ENCODE measurements at regions not wholly inside any gene's neighbourhood (a gene's known extent, or its start where the extent isn't known, plus 50 kb on each side); places are given as distances from the start of the nearest gene placed in this dataset.

DNA sequence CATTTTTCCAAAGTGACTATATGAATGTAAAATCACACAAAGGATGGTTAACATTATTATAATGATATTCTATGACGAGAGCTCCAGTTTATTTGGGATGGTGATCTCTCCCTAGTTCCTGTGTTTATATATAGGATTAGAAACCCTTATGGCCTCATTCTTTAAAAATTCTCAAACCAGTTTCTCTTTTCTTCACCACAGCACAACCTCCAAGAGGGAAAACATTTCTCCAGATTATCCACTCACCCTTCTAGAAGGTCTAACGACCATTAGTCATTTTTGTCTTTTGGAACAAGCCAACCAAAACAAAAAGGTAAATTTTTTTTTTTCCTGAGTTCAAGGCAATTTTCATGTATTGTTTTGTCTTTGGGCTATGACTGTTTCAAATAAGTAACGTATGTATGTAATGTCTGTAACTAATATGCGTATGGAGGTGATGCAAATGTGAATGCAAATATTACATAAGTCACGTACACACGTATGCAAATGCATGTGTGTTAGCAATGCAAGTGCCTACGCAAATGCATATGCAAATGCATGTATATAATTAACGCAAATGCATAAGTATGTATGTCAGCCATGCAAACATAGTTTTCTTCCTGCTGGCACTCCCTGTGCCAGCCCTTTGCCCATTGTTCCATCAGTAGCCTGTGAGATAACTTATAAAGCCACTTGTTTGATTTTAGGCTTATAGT, 72.5 kb upstream of the MORC3 start:
- DNase-seq, result no peak
- BruUV-seq (replicated peaks), result no TSS peak
- Mint-ChIP-seq H3K4me1 (ENCODE audit: low read depth, unreplicated experiment) (no peaks in the 10 kb centered on the region), H3K36me3 (ENCODE audit: insufficient read depth, unreplicated experiment) (no peaks in the 10 kb centered on the region), H3K4me3 (ENCODE audit: low read depth, unreplicated experiment) (no peak overlapping the region), H3K27ac (ENCODE audit: unreplicated experiment) (no peak overlapping the region), H3K9me3 (ENCODE audit: low read depth, unreplicated experiment) (no peaks in the 10 kb centered on the region), H3K27me3 (ENCODE audit: unreplicated experiment) (no peaks in the 10 kb centered on the region)
- no peak for TF ChIP-seq CTCF (IDR thresholded peaks at IDR 0.05; ENCODE audit: unreplicated experiment)
- intact Hi-C loops (cut with micrococcal nuclease; ENCODE audit: unreplicated experiment), result no loop called here
- CTCF ChIA-PET, result no interaction called here

DNA sequence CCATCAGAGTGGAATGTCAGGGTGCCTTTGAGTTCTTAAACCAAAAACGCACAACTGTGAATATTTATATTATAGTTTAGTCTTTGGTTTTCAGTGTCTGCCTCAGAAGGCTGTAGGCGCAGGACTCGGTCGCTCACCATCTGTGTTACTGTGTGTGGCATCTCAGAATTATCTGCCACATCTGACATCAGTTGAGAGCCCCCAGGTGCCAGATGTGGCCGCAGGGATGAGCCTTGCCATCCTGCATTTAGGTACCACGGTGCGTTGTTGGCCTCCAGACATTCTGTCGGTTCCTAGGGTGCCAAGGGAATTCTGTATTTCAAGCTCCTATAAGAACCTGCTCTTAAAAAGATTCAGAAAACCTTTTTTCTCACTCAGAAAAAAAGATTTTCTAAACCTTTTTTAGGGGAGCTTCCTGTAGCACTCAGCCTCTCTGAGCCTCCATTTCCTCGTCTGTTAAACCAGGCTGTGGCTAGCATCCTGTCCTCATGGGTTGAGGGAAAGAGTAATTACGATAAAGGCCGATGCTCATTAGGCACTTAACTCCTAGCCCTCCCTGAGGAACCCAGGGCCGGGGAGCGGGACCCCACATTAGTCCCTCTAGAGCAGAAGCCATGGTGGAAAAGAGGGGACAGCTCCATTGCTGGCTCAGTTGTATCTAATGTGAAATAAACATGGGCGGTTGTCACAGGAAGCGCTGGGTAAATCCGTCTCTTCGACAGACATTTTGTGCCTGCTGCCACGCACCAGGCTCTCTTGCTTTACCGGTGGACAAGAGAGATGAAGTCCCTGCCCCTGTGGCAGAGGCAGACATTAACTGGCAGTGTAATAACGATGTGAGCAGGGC, 70.2 kb upstream of the MORC3 start:
- BruUV-seq (replicated peaks), result no TSS peak
- intact Hi-C loops (cut with micrococcal nuclease; ENCODE audit: unreplicated experiment), result no loop called here
- CTCF ChIA-PET, result no interaction called here
- no peaks in the 10 kb centered on the region for H3K36me3 Mint-ChIP-seq (ENCODE audit: insufficient read depth, unreplicated experiment)
- H3K27me3 Mint-ChIP-seq (ENCODE audit: unreplicated experiment), result no peaks in the 10 kb centered on the region
- no peak overlapping the region for H3K4me3 Mint-ChIP-seq (ENCODE audit: low read depth, unreplicated experiment)
- no peak for TF ChIP-seq CTCF (IDR thresholded peaks at IDR 0.05; ENCODE audit: unreplicated experiment)
- no peaks in the 10 kb centered on the region for H3K4me1 Mint-ChIP-seq (ENCODE audit: low read depth, unreplicated experiment)
- H3K27ac Mint-ChIP-seq (ENCODE audit: unreplicated experiment), result no peak overlapping the region
- H3K9me3 Mint-ChIP-seq (ENCODE audit: low read depth, unreplicated experiment), result no peaks in the 10 kb centered on the region
- DNase-seq, result no peak

DNA sequence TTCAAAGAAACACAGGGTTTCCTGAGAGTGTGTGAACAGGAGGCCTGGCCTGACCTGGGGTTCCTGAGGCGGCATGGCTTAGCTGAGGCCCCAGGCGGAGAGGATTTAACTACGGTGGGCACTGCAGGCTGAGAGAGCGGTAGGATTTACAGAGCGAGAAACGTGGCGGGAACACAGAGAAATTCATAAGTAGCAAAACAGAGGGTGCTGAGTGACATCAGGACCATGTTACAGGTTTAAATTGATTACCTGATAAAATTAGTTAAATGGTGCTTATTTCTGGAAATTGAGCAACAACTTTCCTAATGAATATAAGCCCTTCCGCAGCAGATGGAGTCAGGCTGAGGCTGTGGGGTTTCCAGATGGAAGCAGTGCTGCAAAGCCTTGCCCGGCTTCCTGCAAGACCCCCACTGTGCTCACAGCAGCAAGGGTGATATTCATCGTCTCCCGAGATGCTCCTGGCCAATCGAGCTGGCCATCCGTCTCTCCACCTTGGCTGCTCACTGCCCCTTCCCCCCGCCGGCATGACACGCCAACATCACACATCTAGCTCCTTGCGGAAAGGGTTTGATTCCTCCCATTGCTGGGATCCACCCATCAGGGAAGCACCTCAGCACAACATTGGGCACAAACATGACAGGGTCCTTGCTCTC, 69.4 kb upstream of the MORC3 start:
- Mint-ChIP-seq H3K9me3 (ENCODE audit: low read depth, unreplicated experiment) (no peaks in the 10 kb centered on the region), H3K36me3 (ENCODE audit: insufficient read depth, unreplicated experiment) (no peaks in the 10 kb centered on the region), H3K4me3 (ENCODE audit: low read depth, unreplicated experiment) (no peak overlapping the region), H3K27ac (ENCODE audit: unreplicated experiment) (no peak overlapping the region), H3K27me3 (ENCODE audit: unreplicated experiment) (no peaks in the 10 kb centered on the region), H3K4me1 (ENCODE audit: low read depth, unreplicated experiment) (no peaks in the 10 kb centered on the region)
- DNase-seq, result no peak
- BruUV-seq (replicated peaks), result no TSS peak
- CTCF ChIA-PET, result no interaction called here
- intact Hi-C loops (cut with micrococcal nuclease; ENCODE audit: unreplicated experiment), result no loop called here
- TF ChIP-seq CTCF (IDR thresholded peaks at IDR 0.05; ENCODE audit: unreplicated experiment), result no peak

DNA sequence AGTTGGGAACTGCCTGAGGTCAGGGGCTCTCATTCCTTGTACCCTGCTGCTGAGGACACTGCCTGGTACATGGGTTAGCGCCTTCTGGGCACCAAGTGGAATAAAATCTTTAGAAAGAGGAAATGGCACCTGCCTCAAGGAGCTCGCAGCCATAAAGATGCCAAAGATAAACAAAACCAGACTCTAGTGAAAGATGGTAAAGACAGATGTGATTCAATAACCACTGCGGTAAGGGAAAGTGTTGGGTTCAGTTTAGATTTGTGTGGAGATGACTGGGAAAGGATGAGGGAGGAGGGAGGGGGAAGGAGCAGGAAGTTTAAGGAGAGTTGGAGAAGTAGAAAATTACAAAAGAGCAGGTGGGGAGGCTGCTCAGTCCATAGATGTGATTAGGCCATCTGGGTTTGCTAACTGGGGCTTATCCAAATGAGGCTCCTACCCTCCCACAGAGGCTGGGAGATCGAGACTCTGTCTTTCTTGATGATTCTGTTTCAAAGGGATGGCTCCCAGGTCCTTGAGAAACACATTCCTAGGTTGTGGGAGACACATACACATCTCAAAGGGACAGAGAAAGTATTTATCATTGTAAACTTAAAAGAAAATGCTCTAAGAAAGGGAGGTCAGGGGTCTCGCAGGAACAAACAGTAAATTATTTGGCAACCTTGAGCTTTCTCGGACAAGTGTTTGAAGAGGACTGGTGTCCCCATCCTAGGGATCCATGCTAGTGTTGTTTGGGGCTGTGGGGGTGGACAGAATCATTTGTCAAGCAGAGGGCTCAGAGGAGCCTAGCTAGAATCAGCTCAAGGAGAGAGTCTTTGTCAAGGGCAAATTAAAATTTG, 65.7 kb upstream of the MORC3 start:
- BruUV-seq (replicated peaks), result no TSS peak
- Mint-ChIP-seq H3K27ac (ENCODE audit: unreplicated experiment) (no peak overlapping the region), H3K27me3 (ENCODE audit: unreplicated experiment) (no peaks in the 10 kb centered on the region), H3K9me3 (ENCODE audit: low read depth, unreplicated experiment) (no peaks in the 10 kb centered on the region), H3K36me3 (ENCODE audit: insufficient read depth, unreplicated experiment) (no peaks in the 10 kb centered on the region), H3K4me3 (ENCODE audit: low read depth, unreplicated experiment) (no peak overlapping the region), H3K4me1 (ENCODE audit: low read depth, unreplicated experiment) (no peaks in the 10 kb centered on the region)
- CTCF ChIA-PET, result interaction anchor here (0.6 kb wide), 3 partner anchors 13 to 222 kb away, joined by 3 to 4 read pairs (median 3); no protein-coding TSS in a partner anchor
- DNase-seq, result no peak
- intact Hi-C loops (cut with micrococcal nuclease; ENCODE audit: unreplicated experiment), result no loop called here
- no peak for TF ChIP-seq CTCF (IDR thresholded peaks at IDR 0.05; ENCODE audit: unreplicated experiment)

All from Calu3 (cell line).